ENCODE measurements at regions not wholly inside any gene's neighbourhood (a gene's known extent, or its start where the extent isn't known, plus 50 kb on each side); places are given as distances from the start of the nearest gene placed in this dataset.

GRCh38 chr1:157431751-157432150 is 120.6 kb downstream of the FCRL5 start:
- no peak for DNase-seq (ENCODE audit: low spot score)
- peaks cover 19% of the 10 kb centered on the region for H3K9me3 Mint-ChIP-seq
- H3K27me3 Mint-ChIP-seq (ENCODE audit: low read depth), result peaks cover 4% of the 10 kb centered on the region; the same call in 1 of the 2 replicates
- CTCF ChIA-PET, result no interaction called here
- no peak overlapping the region for H3K4me3 Mint-ChIP-seq
- peaks cover 9% of the 10 kb centered on the region for H3K4me1 Mint-ChIP-seq
- H3K36me3 Mint-ChIP-seq, result peaks cover 14% of the 10 kb centered on the region
- TF ChIP-seq ATF1 (CRISPR knock-in tag; IDR thresholded peaks at IDR 0.05) (no peak), ZNF219 (CRISPR knock-in tag; IDR thresholded peaks at IDR 0.05; ENCODE audit: borderline replicate concordance) (no peak), FOXJ3 (CRISPR knock-in tag; IDR thresholded peaks at IDR 0.05; ENCODE audit: borderline replicate concordance) (no peak), JUN (CRISPR knock-in tag; IDR thresholded peaks at IDR 0.05) (no peak), EMX1 (CRISPR knock-in tag; IDR thresholded peaks at IDR 0.05) (no peak), ZNF281 (CRISPR knock-in tag; IDR thresholded peaks at IDR 0.05) (no peak), ZNF532 (CRISPR knock-in tag; IDR thresholded peaks at IDR 0.05; ENCODE audit: borderline replicate concordance) (no peak), ELF4 (CRISPR knock-in tag; IDR thresholded peaks at IDR 0.05; ENCODE audit: low read depth) (no peak), MXD4 (CRISPR knock-in tag; IDR thresholded peaks at IDR 0.05; ENCODE audit: borderline replicate concordance) (no peak), CREM (CRISPR knock-in tag; IDR thresholded peaks at IDR 0.05) (no peak), E2F4 (CRISPR knock-in tag; IDR thresholded peaks at IDR 0.05; ENCODE audit: borderline replicate concordance, low read depth) (no peak), MAX (CRISPR knock-in tag; IDR thresholded peaks at IDR 0.05) (no peak), PRDM15 (CRISPR knock-in tag; IDR thresholded peaks at IDR 0.05) (no peak), JAZF1 (CRISPR knock-in tag; IDR thresholded peaks at IDR 0.05) (no peak), GABPB1 (CRISPR knock-in tag; IDR thresholded peaks at IDR 0.05) (no peak)
- TF ChIP-seq, protein P1, sequence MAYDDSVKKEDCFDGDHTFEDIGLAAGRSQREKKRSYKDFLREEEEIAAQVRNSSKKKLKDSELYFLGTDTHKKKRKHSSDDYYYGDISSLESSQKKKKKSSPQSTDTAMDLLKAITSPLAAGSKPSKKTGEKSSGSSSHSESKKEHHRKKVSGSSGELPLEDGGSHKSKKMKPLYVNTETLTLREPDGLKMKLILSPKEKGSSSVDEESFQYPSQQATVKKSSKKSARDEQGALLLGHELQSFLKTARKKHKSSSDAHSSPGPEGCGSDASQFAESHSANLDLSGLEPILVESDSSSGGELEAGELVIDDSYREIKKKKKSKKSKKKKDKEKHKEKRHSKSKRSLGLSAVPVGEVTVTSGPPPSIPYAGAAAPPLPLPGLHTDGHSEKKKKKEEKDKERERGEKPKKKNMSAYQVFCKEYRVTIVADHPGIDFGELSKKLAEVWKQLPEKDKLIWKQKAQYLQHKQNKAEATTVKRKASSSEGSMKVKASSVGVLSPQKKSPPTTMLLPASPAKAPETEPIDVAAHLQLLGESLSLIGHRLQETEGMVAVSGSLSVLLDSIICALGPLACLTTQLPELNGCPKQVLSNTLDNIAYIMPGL (CRISPR knock-in tag; IDR thresholded peaks at IDR 0.05), result no peak
- TF ChIP-seq, protein P2, sequence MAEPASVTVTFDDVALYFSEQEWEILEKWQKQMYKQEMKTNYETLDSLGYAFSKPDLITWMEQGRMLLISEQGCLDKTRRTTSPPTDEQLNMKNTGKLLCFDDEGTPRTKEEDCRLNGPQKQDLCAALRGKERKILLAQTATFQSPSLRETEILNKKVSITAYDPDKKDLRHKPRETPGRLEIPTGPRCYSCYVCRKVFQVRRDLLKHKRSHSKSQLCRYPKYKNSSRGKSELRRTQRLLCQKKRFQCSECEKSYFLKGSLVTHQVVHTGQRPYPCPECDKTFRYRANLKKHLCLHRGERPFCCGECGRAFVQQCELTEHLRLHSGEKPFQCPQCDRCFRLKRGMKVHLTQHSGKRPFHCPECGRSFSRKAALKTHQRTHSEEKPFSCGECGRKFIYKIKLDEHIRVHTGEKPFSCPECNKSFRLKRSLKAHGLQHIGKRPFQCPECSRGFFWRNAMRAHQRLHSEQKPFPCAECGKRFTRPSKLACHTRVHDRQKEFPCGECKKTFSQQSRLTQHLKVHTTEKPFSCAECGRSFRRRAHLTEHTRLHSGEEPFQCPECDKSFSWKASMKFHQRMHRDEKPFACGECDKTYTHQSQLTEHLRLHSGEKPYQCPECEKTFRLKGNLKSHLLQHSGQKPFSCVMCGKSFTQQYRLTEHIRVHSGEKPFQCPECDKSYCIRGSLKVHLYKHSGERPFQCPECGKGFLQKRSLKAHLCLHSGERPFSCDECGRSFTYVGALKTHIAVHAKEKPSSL (CRISPR knock-in tag; conservative IDR thresholded peaks at IDR 0.05), result no peak
- TF ChIP-seq, protein P3, sequence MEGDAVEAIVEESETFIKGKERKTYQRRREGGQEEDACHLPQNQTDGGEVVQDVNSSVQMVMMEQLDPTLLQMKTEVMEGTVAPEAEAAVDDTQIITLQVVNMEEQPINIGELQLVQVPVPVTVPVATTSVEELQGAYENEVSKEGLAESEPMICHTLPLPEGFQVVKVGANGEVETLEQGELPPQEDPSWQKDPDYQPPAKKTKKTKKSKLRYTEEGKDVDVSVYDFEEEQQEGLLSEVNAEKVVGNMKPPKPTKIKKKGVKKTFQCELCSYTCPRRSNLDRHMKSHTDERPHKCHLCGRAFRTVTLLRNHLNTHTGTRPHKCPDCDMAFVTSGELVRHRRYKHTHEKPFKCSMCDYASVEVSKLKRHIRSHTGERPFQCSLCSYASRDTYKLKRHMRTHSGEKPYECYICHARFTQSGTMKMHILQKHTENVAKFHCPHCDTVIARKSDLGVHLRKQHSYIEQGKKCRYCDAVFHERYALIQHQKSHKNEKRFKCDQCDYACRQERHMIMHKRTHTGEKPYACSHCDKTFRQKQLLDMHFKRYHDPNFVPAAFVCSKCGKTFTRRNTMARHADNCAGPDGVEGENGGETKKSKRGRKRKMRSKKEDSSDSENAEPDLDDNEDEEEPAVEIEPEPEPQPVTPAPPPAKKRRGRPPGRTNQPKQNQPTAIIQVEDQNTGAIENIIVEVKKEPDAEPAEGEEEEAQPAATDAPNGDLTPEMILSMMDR (IDR thresholded peaks at IDR 0.05), result no peak
- no peak for ATAC-seq
- POLR2A ChIA-PET, result no interaction called here
- H3K27ac Mint-ChIP-seq, result no peak overlapping the region

Data from WTC11 (cell line).